GM23248 (cell line): ENCODE measurements at regions not wholly inside any gene's neighbourhood (a gene's known extent, or its start where the extent isn't known, plus 50 kb on each side); places are given as distances from the start of the nearest gene placed in this dataset.
"Not testable (repeated sequence)": the region's sequence is repeated elsewhere in the genome, so short reads cannot be mapped to it uniquely, and the experiment has no call there.

Source experiments
- DNase-seq: peaks from one replicate; pipeline ENCODE4 v3.0.0-alpha.2; 2015
- H2AFZ ChIP-seq: fragments of 200-600 bp; sonication (generic); 2 replicates; pipeline ENCODE4 v1.6.1; 2016; ENCODE audit warnings: antibody characterized with exemption
- H3F3A ChIP-seq: fragments of 200-600 bp; sonication (generic); 2 replicates; pipeline ENCODE4 v1.6.1; 2016; ENCODE audit warnings: mild to moderate bottlenecking, antibody characterized with exemption, mixed run types; ENCODE audit not compliant: insufficient read depth
- H3K27ac ChIP-seq: fragments of 200-600 bp; sonication (generic); 2 replicates; pipeline ENCODE4 v1.5.1; 2016; ENCODE audit warnings: mild to moderate bottlenecking
- H3K27me3 ChIP-seq: fragments of 200-600 bp; sonication (generic); replicated peaks from 2 replicates; pipeline ENCODE4 v1.6.1; 2016; ENCODE audit warnings: mild to moderate bottlenecking; ENCODE audit not compliant: insufficient read depth
- H3K36me3 ChIP-seq: fragments of 200-600 bp; sonication (generic); 2 replicates; pipeline ENCODE4 v1.6.1; 2016; ENCODE audit warnings: low read depth, mild to moderate bottlenecking
- H3K4me1 ChIP-seq: fragments of 200-600 bp; sonication (generic); 2 replicates; pipeline ENCODE4 v1.6.1; 2016; ENCODE audit warnings: mild to moderate bottlenecking; ENCODE audit not compliant: insufficient read depth
- H3K4me2 ChIP-seq: fragments of 200-600 bp; sonication (generic); one replicate; pipeline ENCODE4 v1.6.1; 2016; ENCODE audit warnings: mild to moderate bottlenecking; ENCODE audit not compliant: unreplicated experiment
- H3K4me3 ChIP-seq: fragments of 200-600 bp; sonication (generic); 2 replicates; pipeline ENCODE4 v1.5.1; 2016; ENCODE audit warnings: mild to moderate bottlenecking
- H3K79me2 ChIP-seq: fragments of 200-600 bp; sonication (generic); 2 replicates; pipeline ENCODE4 v1.6.1; 2016; ENCODE audit warnings: mild to moderate bottlenecking; ENCODE audit not compliant: insufficient read depth
- H3K9ac ChIP-seq: fragments of 200-600 bp; sonication (generic); 2 replicates; pipeline ENCODE4 v1.6.1; 2016; ENCODE audit warnings: mild to moderate bottlenecking
- H3K9me2 ChIP-seq: fragments of 200-600 bp; sonication (generic); 2 replicates; pipeline ENCODE4 v1.6.1; 2016; ENCODE audit warnings: mixed run types, mild to moderate bottlenecking, moderate library complexity; ENCODE audit not compliant: insufficient read depth
- H3K9me3 ChIP-seq: fragments of 200-600 bp; sonication (generic); one replicate; pipeline ENCODE4 v1.6.1; 2017; ENCODE audit warnings: low read depth
- H4K20me1 ChIP-seq: fragments of 200-600 bp; sonication (generic); 2 replicates; pipeline ENCODE4 v1.6.0; 2016; ENCODE audit not compliant: insufficient read depth
- EZH2 ChIP-seq: fragments of 200-600 bp; sonication (generic); IDR thresholded peaks from 2 replicates; pipeline ENCODE4 v1.6.1; 2018; ENCODE audit warnings: antibody characterized with exemption, mild to moderate bottlenecking; ENCODE audit not compliant: insufficient read depth, poor library complexity, severe bottlenecking
- EZH2phosphoT487 ChIP-seq: fragments of 200-600 bp; sonication (generic); IDR thresholded peaks from 2 replicates; pipeline ENCODE4 v1.6.1; 2018; ENCODE audit warnings: antibody characterized with exemption, moderate library complexity, mild to moderate bottlenecking, low read depth; ENCODE audit not compliant: insufficient read depth
- WGBS, 2 experiments: methylation state at CpG; one replicate each; pipeline ENCODE4 v1.1.6; 2015 to 2017; ENCODE audit warnings: low lambda C conversion rate in 2 of 2, low coverage in 1 of 2; ENCODE audit errors: missing lambda C conversion rate in 2 of 2; 5-methylcytosine and 5-hydroxymethylcytosine counted together
- in situ Hi-C: fragments of 300-500 bp; cut with MboI; formaldehyde crosslinking; loops from 2 replicates; pipeline ENCODE4 v1.15.0; 2020

- H3F3A ChIP-seq = no peaks in the 10 kb centered on the region
- WGBS, 2 experiments = 52 to 57% methylated on average over 5 of the region's 5 CpGs
- no peaks in the 10 kb centered on the region for H3K4me1 ChIP-seq
- H3K9ac ChIP-seq = no peak overlapping the region
- H3K27me3 ChIP-seq = no peaks in the 10 kb centered on the region
- H3K36me3 ChIP-seq = no peaks in the 10 kb centered on the region
- H3K9me3 ChIP-seq = no peaks in the 10 kb centered on the region
- in situ Hi-C loops = no loop called here
- no peak overlapping the region for H2AFZ ChIP-seq
- no peaks in the 10 kb centered on the region for H4K20me1 ChIP-seq
- H3K27ac ChIP-seq = no peak overlapping the region
- H3K4me2 ChIP-seq = no peak overlapping the region
- H3K79me2 ChIP-seq = no peaks in the 10 kb centered on the region
- TF ChIP-seq EZH2phosphoT487 = no peak
- TF ChIP-seq EZH2 = no peak
- DNase-seq = no peak
- H3K9me2 ChIP-seq = no peaks in the 10 kb centered on the region
- no peak overlapping the region for H3K4me3 ChIP-seq
Measured at GRCh38 chr2:94758546-94758945, 112.7 kb upstream of the TEKT4 start.

DNA sequence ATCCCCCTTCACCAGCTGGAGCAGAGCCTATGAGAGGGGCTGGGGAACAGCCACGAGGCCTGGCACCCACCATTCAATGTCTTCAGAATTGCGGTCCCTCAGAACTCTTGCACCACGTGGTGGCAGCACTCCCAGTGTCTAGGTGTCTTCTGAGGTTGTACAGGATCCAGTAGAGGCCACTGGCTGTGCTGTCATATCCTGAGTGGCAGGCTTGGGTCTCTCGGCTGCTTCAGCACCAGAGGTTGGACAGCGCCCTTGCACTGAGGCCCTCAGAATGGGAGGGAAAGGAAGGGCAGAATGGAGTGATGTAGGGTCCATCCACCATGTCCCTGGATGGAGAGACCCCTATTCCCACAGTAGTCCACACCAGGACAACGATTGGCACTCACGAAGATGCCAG, 112.0 kb upstream of the TEKT4 start:
- Histone ChIP-seq H3K9me3 (no peaks in the 10 kb centered on the region), H3K4me3 (no peak overlapping the region), H3K9ac (no peak overlapping the region), H3K4me1 (no peaks in the 10 kb centered on the region), H3K4me2 (no peak overlapping the region), H3K79me2 (no peaks in the 10 kb centered on the region), H3K36me3 (no peaks in the 10 kb centered on the region), H3F3A (no peaks in the 10 kb centered on the region), H4K20me1 (no peaks in the 10 kb centered on the region), H3K9me2 (no peaks in the 10 kb centered on the region), H3K27me3 (no peaks in the 10 kb centered on the region), H3K27ac (no peak overlapping the region), H2AFZ (no peak overlapping the region)
- in situ Hi-C loops = no loop called here
- TF ChIP-seq EZH2 = no peak
- 5 to 10% methylated on average over 7 of the region's 7 CpGs for WGBS, 2 experiments
- peak; percentile 5 for DNase-seq

- Histone ChIP-seq H3K36me3 (no peaks in the 10 kb centered on the region), H3K27me3 (no peaks in the 10 kb centered on the region), H2AFZ (no peak overlapping the region), H3K4me2 (no peak overlapping the region), H3K79me2 (no peaks in the 10 kb centered on the region), H4K20me1 (no peaks in the 10 kb centered on the region), H3F3A (no peaks in the 10 kb centered on the region), H3K4me3 (no peak overlapping the region), H3K9ac (no peak overlapping the region), H3K9me2 (no peaks in the 10 kb centered on the region), H3K27ac (no peak overlapping the region), H3K9me3 (no peaks in the 10 kb centered on the region), H3K4me1 (no peaks in the 10 kb centered on the region)
- 35 to 38% methylated on average over 5 of the region's 5 CpGs for WGBS, 2 experiments
- no peak for TF ChIP-seq EZH2phosphoT487
- no peak for TF ChIP-seq EZH2
- DNase-seq = peak; percentile 5
- in situ Hi-C loops = no loop called here
Measured at GRCh38 chr2:94762600-94762999, 108.6 kb upstream of the TEKT4 start.

DNA sequence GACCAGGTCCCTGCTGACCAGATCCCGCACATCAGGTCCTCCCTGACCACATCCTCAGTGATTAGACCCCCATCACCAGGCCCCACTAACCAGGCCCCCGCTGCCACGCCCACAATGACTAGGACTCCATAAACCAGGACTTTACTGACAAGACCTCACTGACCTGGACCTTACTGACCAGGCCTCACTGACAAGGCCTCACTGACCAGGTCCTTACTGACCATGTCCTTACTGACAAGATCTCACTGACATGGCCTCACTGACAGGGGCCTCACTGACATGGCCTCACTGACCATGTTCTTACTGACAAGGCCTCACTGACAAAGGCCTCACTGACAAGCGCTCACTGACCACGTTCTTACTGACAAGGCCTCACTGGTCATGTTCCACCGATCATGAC, 107.9 kb upstream of the TEKT4 start:
- 47% methylated on average over 5 to 6 of the region's 6 CpGs for WGBS, 2 experiments
- in situ Hi-C loops = no loop called here

DNA sequence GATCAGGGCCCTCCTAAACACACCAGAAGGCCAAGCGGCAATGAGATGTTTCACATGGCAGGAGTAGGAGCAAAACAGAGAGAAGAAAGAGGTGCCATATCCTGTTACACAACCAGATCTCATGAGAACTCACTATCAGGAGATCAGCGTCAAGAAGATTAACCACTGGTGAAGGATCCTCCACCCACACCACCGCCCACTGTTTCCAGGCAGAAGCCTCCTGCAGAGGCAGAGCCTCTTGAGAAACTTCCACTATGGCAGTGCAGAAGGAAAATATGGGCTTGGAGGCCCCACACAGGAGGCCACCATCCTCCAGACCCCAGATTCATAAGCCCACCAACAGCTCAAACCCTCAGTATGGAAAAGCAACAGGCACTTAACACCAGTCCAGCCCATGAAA, 106.9 kb upstream of the TEKT4 start:
- H4K20me1 ChIP-seq, H3K9me3 ChIP-seq, H3K9ac ChIP-seq, H3K27ac ChIP-seq, H3K4me3 ChIP-seq, H3K79me2 ChIP-seq, H2AFZ ChIP-seq, H3K9me2 ChIP-seq, H3K27me3 ChIP-seq, in situ Hi-C loops, H3K4me1 ChIP-seq, H3F3A ChIP-seq, DNase-seq, H3K4me2 ChIP-seq, H3K36me3 ChIP-seq: not testable (repeated sequence)
- WGBS, 2 experiments = 44 to 45% methylated on average over 3 of the region's 3 CpGs

More for the DNA sequence above, 107.9 kb upstream of the TEKT4 start:
- Histone ChIP-seq H3K79me2 (no peaks in the 10 kb centered on the region), H3K36me3 (no peaks in the 10 kb centered on the region), H3K9me3 (no peaks in the 10 kb centered on the region), H3K9me2 (no peaks in the 10 kb centered on the region), H3K27me3 (no peaks in the 10 kb centered on the region), H3K4me3 (no peak overlapping the region), H3K27ac (no peak overlapping the region), H3K4me2 (no peak overlapping the region), H3K4me1 (no peaks in the 10 kb centered on the region), H3F3A (no peaks in the 10 kb centered on the region), H3K9ac (no peak overlapping the region), H2AFZ (no peak overlapping the region), H4K20me1 (no peaks in the 10 kb centered on the region)
- TF ChIP-seq EZH2phosphoT487 (no peak), EZH2 (no peak)
- no peak for DNase-seq
